ENCODE measurements at regions not wholly inside any gene's neighbourhood (a gene's known extent, or its start where the extent isn't known, plus 50 kb on each side); places are given as distances from the start of the nearest gene placed in this dataset.
"Not testable (repeated sequence)": the region's sequence is repeated elsewhere in the genome, so short reads cannot be mapped to it uniquely, and the experiment has no call there.

- no peak for FAIRE-seq
- no peak for DNase-seq (ENCODE audit: extremely low spot score, insufficient read length, low read depth)
These were observed 190.3 kb upstream of the TAB2 start for GRCh38 chr6:149127212-149127611.

- DNase-seq (ENCODE audit: extremely low spot score, insufficient read length, low read depth) (no peak), FAIRE-seq (no peak)
These were observed 188.9 kb upstream of the TAB2 start for GRCh38 chr6:149128489-149129145.

DNA sequence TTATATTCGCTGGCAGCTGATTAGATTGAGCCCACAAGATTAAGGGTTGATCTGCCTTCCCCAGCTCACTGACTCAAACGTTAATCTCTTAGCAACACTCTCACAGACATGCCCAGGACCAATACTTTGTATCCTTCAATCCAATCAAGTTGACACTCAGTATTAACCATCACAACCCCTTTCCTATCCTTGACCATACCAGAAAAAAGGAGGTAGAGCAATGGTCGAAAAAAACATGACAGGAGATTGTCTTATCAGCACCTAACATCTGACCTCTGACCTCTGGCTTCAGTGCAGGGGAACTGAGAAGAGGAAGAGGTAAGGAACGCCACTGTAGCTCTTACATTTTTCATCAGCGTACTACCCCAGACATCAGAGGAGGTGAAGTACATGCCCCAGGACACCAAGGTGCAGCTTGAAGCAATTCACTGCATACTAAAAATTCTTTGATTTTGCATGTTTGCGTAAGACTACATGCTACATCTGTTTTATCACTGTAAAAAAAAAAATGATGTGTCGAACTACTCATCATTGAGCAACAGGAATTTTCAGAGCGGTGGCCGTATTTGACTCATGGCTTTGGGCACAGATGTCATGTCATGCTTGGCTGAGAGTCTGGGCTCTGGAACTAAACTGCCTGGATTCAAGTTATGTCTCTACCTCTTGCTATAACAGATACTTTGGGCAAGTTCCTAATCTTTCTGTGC lies 188.0 kb upstream of the TAB2 start:
- DNase-seq (ENCODE audit: extremely low spot score, insufficient read length, low read depth) (no peak), FAIRE-seq (no peak)

DNA sequence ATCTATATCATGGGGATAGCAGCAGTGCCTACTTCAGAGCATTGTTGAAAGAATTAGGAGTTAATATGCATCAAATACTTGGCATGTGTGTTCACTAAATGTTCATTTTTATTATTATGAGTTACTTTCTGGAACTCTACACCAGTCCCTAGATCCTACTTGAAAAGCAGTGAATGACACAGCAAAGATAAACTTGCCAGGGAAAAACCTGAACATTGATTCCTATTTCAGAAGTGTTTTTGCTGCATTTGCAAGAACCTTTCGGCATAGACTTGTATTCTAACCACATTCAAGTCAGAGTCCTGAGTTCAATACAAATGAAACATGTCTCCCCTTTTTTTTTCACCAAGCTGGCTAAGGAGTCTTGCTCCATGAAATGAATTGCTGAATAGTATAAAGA lies 187.4 kb upstream of the TAB2 start:
- DNase-seq (ENCODE audit: extremely low spot score, insufficient read length, low read depth) (no peak), FAIRE-seq (no peak)

DNA sequence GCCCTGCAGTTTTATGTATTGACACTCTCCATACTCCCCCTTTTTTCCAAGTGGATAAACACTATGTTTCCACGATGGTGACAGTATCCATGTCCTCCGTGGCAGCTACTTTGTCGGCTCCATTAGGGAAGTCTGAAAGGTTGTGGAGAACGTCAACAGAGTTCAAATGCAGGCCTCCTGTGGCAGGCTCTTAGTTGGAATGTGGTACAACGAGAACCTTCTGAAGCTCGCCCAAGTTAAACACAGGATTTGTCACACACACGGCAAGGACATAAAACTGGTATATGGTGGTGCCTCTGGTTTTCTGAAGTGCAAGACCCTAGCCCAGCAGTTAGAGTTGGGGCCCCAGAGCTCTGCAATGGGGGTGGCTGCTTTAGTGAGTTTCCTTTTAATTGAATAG lies 187.0 kb upstream of the TAB2 start:
- DNase-seq (ENCODE audit: extremely low spot score, insufficient read length, low read depth) (no peak), FAIRE-seq (no peak)

- FAIRE-seq: no peak
- DNase-seq (ENCODE audit: extremely low spot score, insufficient read length, low read depth): no peak
These were observed 185.6 kb upstream of the TAB2 start for GRCh38 chr6:149131891-149132290.

DNA sequence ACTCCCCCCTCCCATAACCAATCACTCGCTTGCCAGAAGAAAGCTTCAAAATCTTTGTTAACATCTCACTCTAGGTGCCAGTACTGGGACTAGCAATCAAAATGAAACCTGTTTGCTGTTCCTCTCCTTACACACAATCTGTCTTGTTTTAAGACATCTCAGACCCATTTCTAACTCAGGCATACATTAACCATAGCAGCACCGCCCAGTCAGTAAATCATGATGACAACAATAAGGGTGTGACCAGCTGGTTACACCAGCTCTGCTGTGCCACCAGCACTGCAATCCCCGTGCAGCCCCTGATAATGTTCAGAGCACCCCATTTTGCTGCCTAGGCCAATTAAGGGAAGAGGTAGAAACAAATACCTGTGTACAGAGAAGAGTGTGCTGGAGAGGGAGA lies 185.2 kb upstream of the TAB2 start:
- DNase-seq (ENCODE audit: extremely low spot score, insufficient read length, low read depth) (no peak), FAIRE-seq (no peak)

- FAIRE-seq: no peak
These were observed 183.0 kb upstream of the TAB2 start for GRCh38 chr6:149134511-149134933.

GRCh38 chr6:149135809-149136208 lies 181.7 kb upstream of the TAB2 start:
- FAIRE-seq (no peak), DNase-seq (ENCODE audit: extremely low spot score, insufficient read length, low read depth) (no peak)

More at GRCh38 chr6:149134511-149134933, 183.0 kb upstream of the TAB2 start:
- no peak for DNase-seq (ENCODE audit: extremely low spot score, insufficient read length, low read depth)

- no peak for DNase-seq (ENCODE audit: extremely low spot score, insufficient read length, low read depth)
These were observed 181.1 kb upstream of the TAB2 start for GRCh38 chr6:149136273-149136912.

GRCh38 chr6:149136913-149137286 lies 180.6 kb upstream of the TAB2 start:
- DNase-seq (ENCODE audit: extremely low spot score, insufficient read length, low read depth): no peak
- FAIRE-seq: no peak

More at GRCh38 chr6:149136273-149136912, 181.1 kb upstream of the TAB2 start:
- FAIRE-seq: no peak

- FAIRE-seq (no peak), DNase-seq (ENCODE audit: extremely low spot score, insufficient read length, low read depth) (no peak)
These were observed 179.9 kb upstream of the TAB2 start for GRCh38 chr6:149137594-149137993.

GRCh38 chr6:149138089-149138488 lies 179.4 kb upstream of the TAB2 start:
- no peak for DNase-seq (ENCODE audit: extremely low spot score, insufficient read length, low read depth)

DNA sequence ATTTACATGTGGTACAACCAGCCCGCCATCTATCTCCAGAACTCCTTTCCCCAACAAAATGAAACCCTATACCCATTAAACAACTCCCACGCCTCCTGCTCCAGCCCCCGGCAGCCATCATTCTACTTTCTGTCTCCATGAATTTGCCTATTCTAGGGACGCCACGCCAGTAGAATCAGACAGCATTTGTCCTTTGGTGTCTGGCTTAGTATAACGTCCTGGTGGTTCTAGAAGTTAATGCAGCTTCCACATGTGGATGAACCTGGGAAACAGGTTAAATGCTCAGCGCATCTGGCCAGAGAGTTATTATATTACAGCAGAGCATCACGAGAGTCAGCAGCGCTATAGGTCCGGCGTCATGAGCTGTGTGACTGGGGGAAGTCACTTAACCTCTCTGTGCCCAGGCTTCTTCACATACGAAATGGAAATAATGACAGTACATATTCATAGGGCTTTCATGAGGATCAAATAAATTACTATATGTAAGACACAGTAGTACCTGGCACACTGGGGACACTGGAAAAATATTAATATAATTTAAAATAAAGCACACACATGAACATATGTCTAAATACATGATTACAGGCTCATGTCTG lies 178.7 kb upstream of the TAB2 start:
- DNase-seq (ENCODE audit: extremely low spot score, insufficient read length, low read depth) (no peak), FAIRE-seq (no peak)

More at GRCh38 chr6:149138089-149138488, 179.4 kb upstream of the TAB2 start:
- no peak for FAIRE-seq

DNA sequence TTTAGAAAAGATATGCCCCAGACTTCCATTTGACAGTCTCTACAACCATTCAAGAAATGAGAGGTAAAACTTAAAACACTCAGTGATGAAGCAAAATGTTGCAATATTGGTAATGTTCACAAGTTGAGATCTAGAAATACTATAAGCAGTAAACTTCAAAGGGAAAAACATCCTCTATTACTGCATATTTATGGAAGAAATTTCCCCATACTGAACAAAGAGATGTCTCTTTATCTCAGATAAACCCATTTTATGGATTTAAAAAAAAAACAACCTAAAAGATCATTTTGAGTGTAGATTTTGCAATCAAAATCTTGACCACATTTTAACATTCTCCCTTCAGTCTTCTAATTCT lies 177.8 kb upstream of the TAB2 start:
- FAIRE-seq: no peak
- DNase-seq (ENCODE audit: extremely low spot score, insufficient read length, low read depth): no peak

- FAIRE-seq (peak; percentile 88), DNase-seq (ENCODE audit: extremely low spot score, insufficient read length, low read depth) (peak; percentile 23)
These were observed 177.2 kb upstream of the TAB2 start for GRCh38 chr6:149140137-149140909.

- DNase-seq (ENCODE audit: extremely low spot score, insufficient read length, low read depth) (no peak), FAIRE-seq (peak; percentile 79)
These were observed 176.6 kb upstream of the TAB2 start for GRCh38 chr6:149140910-149141290.

- FAIRE-seq (no peak), DNase-seq (ENCODE audit: extremely low spot score, insufficient read length, low read depth) (no peak)
These were observed 174.5 kb upstream of the TAB2 start for GRCh38 chr6:149142924-149143429.

- FAIRE-seq; DNase-seq (ENCODE audit: extremely low spot score, insufficient read length, low read depth): not testable (repeated sequence)
These were observed 171.7 kb upstream of the TAB2 start for GRCh38 chr6:149145800-149146199.

DNA sequence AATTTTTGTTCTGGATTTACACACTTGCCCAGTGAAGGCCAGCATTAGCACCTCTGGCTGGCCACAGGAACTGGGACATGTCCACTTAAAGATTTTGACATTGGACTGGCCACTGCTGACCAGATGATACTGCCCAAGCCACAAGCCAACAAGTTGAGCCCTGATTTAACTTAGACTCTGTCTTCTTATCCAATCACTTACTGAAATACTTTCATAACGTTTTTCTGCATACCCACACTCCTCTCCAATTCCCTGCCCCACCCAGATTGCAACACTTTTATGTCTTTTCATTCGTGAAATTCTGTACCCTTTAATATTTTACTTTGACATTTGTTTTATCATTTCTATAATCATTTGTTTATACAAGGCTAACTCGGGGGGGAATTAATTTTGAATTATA lies 170.3 kb upstream of the TAB2 start:
- DNase-seq (ENCODE audit: extremely low spot score, insufficient read length, low read depth) (no peak), FAIRE-seq (no peak)

Measured in GM18507 (cell line).